ENCODE measurements at regions not wholly inside any gene's neighbourhood (a gene's known extent, or its start where the extent isn't known, plus 50 kb on each side); places are given as distances from the start of the nearest gene placed in this dataset.

DNA sequence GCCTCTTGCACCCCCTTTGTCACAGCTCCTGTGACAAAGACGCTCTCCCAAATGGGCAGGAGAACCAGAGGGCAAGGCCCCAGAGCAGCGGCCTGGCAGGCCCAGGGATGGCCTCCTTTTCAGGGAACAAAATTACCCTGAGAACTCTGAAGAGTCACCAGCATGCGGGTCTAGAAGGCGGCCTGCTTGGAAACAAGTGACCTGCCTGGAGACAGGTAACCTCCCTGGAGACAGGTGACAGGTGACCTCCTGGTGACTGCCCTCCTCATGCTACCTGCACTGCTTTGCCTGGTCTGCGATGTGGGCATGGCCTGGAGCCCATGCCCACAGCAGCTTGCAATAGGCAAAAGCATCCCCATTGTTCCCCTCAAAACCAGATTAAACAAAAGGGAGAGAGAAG is 86.5 kb upstream of the ZC3H12A start:
- no peaks in the 10 kb centered on the region for H3K79me2 ChIP-seq (ENCODE audit: insufficient read depth)
- no peaks in the 10 kb centered on the region for H3K4me1 ChIP-seq (ENCODE audit: insufficient read depth)
- H3K4me3 ChIP-seq: no peak overlapping the region
- TF ChIP-seq EZH2 (IDR thresholded peaks at IDR 0.05; ENCODE audit: insufficient read depth, poor library complexity, severe bottlenecking): no peak
- TF ChIP-seq EZH2phosphoT487 (IDR thresholded peaks at IDR 0.05; ENCODE audit: insufficient read depth, low read depth): no peak
- no peaks in the 10 kb centered on the region for H3K9me3 ChIP-seq (ENCODE audit: low read depth)
- H2AFZ ChIP-seq: no peak overlapping the region
- H3F3A ChIP-seq (ENCODE audit: insufficient read depth): no peaks in the 10 kb centered on the region
- no peaks in the 10 kb centered on the region for H3K27me3 ChIP-seq (replicated peaks; ENCODE audit: insufficient read depth)
- no peak overlapping the region for H3K27ac ChIP-seq
- no peak overlapping the region for H3K9ac ChIP-seq
- H3K4me2 ChIP-seq (ENCODE audit: unreplicated experiment): no peak overlapping the region
- H4K20me1 ChIP-seq (ENCODE audit: insufficient read depth): no peaks in the 10 kb centered on the region
- in situ Hi-C loops (cut with MboI): no loop called here
- 43 to 53% methylated on average over 5 of the region's 5 CpGs for WGBS, 2 experiments (ENCODE audit: low coverage in 1 of 2, low lambda C conversion rate in 2 of 2, missing lambda C conversion rate in 2 of 2)
- DNase-seq: no peak
- no peaks in the 10 kb centered on the region for H3K36me3 ChIP-seq (ENCODE audit: low read depth)
- H3K9me2 ChIP-seq (ENCODE audit: insufficient read depth): no peaks in the 10 kb centered on the region

DNA sequence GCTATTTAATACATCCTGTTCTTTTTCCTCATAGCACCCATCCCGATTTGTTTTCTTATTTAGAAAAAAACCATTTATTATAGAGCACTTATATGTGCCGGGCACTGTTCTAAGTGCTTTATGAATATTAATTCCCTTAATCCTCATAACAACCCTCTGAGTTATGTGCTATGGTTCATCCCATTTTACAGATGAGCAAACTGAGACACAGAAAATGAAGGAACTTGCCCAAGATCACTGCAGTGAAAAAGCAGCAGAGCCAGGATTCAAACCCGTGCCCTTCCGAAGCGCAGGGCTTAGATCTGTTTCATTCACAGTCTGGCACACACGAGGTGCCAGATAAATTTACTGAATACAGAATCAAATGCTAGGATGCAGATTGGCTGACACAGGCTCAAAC is 85.1 kb upstream of the ZC3H12A start:
- no peak for TF ChIP-seq EZH2 (IDR thresholded peaks at IDR 0.05; ENCODE audit: insufficient read depth, poor library complexity, severe bottlenecking)
- TF ChIP-seq EZH2phosphoT487 (IDR thresholded peaks at IDR 0.05; ENCODE audit: insufficient read depth, low read depth): no peak
- H3F3A ChIP-seq (ENCODE audit: insufficient read depth): no peaks in the 10 kb centered on the region
- no peak overlapping the region for H3K9ac ChIP-seq
- no peaks in the 10 kb centered on the region for H3K79me2 ChIP-seq (ENCODE audit: insufficient read depth)
- in situ Hi-C loops (cut with MboI): no loop called here
- no peaks in the 10 kb centered on the region for H3K4me1 ChIP-seq (ENCODE audit: insufficient read depth)
- no peak for DNase-seq
- no peaks in the 10 kb centered on the region for H3K36me3 ChIP-seq (ENCODE audit: low read depth)
- H3K4me2 ChIP-seq (ENCODE audit: unreplicated experiment): no peak overlapping the region
- H3K9me3 ChIP-seq (ENCODE audit: low read depth): no peaks in the 10 kb centered on the region
- 61 to 71% methylated on average over 6 of the region's 6 CpGs for WGBS, 2 experiments (ENCODE audit: low coverage in 1 of 2, low lambda C conversion rate in 2 of 2, missing lambda C conversion rate in 2 of 2)
- H4K20me1 ChIP-seq (ENCODE audit: insufficient read depth): no peaks in the 10 kb centered on the region
- H3K27ac ChIP-seq: no peak overlapping the region
- no peaks in the 10 kb centered on the region for H3K27me3 ChIP-seq (replicated peaks; ENCODE audit: insufficient read depth)
- no peak overlapping the region for H3K4me3 ChIP-seq
- H2AFZ ChIP-seq: no peak overlapping the region
- H3K9me2 ChIP-seq (ENCODE audit: insufficient read depth): no peaks in the 10 kb centered on the region

DNA sequence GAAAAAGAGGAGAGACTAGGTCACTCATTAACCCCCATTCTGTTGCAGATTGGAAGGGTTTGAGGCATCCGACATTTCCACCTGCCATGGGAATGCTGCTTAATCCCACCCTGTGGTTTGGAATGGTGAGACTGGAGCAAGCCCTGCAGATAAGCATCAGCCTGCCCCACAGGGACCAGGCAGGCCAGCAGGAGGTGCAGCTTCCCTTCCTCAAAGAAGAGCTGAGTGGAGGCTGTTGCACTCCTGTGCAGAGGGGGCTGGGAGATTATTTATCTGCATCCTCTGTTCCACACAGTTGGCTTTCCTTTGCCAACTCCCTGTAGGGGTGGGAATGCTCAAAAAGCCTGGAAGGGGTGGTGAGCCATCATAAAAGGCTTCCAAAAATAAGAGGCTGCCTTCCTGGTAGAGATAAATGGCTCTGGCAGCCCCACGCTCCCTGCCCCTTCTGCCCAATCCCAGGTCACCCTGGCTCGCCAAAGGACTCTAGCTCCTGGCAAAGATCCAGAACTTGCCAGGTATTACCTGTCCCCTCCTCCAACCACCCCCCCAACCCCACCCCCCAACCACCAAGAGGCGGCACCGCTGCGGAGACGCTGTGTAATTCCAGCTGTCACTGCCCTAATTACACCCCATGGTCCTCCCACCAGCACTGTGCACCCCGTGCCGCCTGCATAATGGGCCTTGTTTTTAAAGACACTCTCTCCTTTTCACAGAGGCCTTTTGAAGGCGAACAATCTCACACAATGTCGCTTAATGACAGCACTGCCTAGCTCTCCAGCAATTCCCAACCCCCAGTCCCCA is 83.0 kb upstream of the ZC3H12A start:
- H3K27ac ChIP-seq: no peak overlapping the region
- no peaks in the 10 kb centered on the region for H3K9me3 ChIP-seq (ENCODE audit: low read depth)
- H3F3A ChIP-seq (ENCODE audit: insufficient read depth): no peaks in the 10 kb centered on the region
- in situ Hi-C loops (cut with MboI): no loop called here
- TF ChIP-seq EZH2 (IDR thresholded peaks at IDR 0.05; ENCODE audit: insufficient read depth, poor library complexity, severe bottlenecking): no peak
- no peak for TF ChIP-seq EZH2phosphoT487 (IDR thresholded peaks at IDR 0.05; ENCODE audit: insufficient read depth, low read depth)
- no peaks in the 10 kb centered on the region for H4K20me1 ChIP-seq (ENCODE audit: insufficient read depth)
- no peak overlapping the region for H3K9ac ChIP-seq
- 28 to 30% methylated on average over 11 of the region's 11 CpGs for WGBS, 2 experiments (ENCODE audit: low coverage in 1 of 2, low lambda C conversion rate in 2 of 2, missing lambda C conversion rate in 2 of 2)
- no peak for DNase-seq
- no peak overlapping the region for H2AFZ ChIP-seq
- no peaks in the 10 kb centered on the region for H3K79me2 ChIP-seq (ENCODE audit: insufficient read depth)
- H3K4me3 ChIP-seq: no peak overlapping the region
- no peak overlapping the region for H3K4me2 ChIP-seq (ENCODE audit: unreplicated experiment)
- H3K9me2 ChIP-seq (ENCODE audit: insufficient read depth): no peaks in the 10 kb centered on the region
- H3K27me3 ChIP-seq (replicated peaks; ENCODE audit: insufficient read depth): no peaks in the 10 kb centered on the region; the same call in 1 of the 2 replicates
- no peaks in the 10 kb centered on the region for H3K36me3 ChIP-seq (ENCODE audit: low read depth)
- no peaks in the 10 kb centered on the region for H3K4me1 ChIP-seq (ENCODE audit: insufficient read depth)

DNA sequence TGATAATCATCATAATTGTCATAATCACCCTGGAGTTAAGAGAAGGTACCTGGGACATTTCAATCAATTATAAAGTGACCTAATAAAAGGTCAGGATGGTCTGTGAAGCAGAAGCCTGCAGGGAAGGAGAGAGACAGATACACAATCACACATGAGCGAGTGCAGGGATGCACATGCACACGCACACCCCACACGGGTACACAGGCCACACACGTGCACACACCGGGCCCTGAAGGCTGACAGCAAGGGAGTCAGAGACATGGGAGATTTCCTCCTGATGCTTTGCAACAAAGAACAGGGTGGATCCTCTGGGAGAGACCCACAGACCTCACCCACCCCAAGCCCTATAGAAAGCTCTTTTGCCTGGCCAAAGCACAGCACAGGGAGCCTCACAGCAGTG is 82.3 kb upstream of the ZC3H12A start:
- no peaks in the 10 kb centered on the region for H3K9me2 ChIP-seq (ENCODE audit: insufficient read depth)
- no peaks in the 10 kb centered on the region for H3K9me3 ChIP-seq (ENCODE audit: low read depth)
- H3K27me3 ChIP-seq (replicated peaks; ENCODE audit: insufficient read depth): no peaks in the 10 kb centered on the region; the same call in 1 of the 2 replicates
- no peaks in the 10 kb centered on the region for H3F3A ChIP-seq (ENCODE audit: insufficient read depth)
- H3K4me1 ChIP-seq (ENCODE audit: insufficient read depth): no peaks in the 10 kb centered on the region
- H2AFZ ChIP-seq: no peak overlapping the region
- no peaks in the 10 kb centered on the region for H3K79me2 ChIP-seq (ENCODE audit: insufficient read depth)
- no peaks in the 10 kb centered on the region for H3K36me3 ChIP-seq (ENCODE audit: low read depth)
- H4K20me1 ChIP-seq (ENCODE audit: insufficient read depth): no peaks in the 10 kb centered on the region
- 24 to 34% methylated on average over 5 of the region's 5 CpGs for WGBS, 2 experiments (ENCODE audit: low coverage in 1 of 2, low lambda C conversion rate in 2 of 2, missing lambda C conversion rate in 2 of 2)
- in situ Hi-C loops (cut with MboI): no loop called here
- no peak overlapping the region for H3K27ac ChIP-seq
- no peak for DNase-seq
- TF ChIP-seq EZH2 (IDR thresholded peaks at IDR 0.05; ENCODE audit: insufficient read depth, poor library complexity, severe bottlenecking) (no peak), EZH2phosphoT487 (IDR thresholded peaks at IDR 0.05; ENCODE audit: insufficient read depth, low read depth) (no peak)
- no peak overlapping the region for H3K4me2 ChIP-seq (ENCODE audit: unreplicated experiment)
- no peak overlapping the region for H3K4me3 ChIP-seq
- no peak overlapping the region for H3K9ac ChIP-seq
